Heart left ventricle (tissue), 16 donors: ENCODE measurements at regions not wholly inside any gene's neighbourhood (a gene's known extent, or its start where the extent isn't known, plus 50 kb on each side); places are given as distances from the start of the nearest gene placed in this dataset.

Source experiments
- ATAC-seq, 4 donors: fragments of 200-7000 bp; cut with Tn5 transposase; one replicate each; pipeline ENCODE4 v1.9.1; 2020 to 2022; ENCODE audit warnings: moderate library complexity in 4 of 4, mild to moderate bottlenecking in 3 of 4, moderate number of reproducible peaks in 1 of 4
- DNase-seq, 5 donors: peaks; one replicate each; pipeline ENCODE4 v3.0.0-alpha.2; 2020
- H3K27ac ChIP-seq, 12 donors: fragments of 200-600 bp; sonication (generic) in 4 of 12; one replicate each; pipeline versions ENCODE4 v1.5.0 to v1.8.0; 2016 to 2022; ENCODE audit warnings: mild to moderate bottlenecking in 2 of 12
- H3K27me3 ChIP-seq, 9 donors: fragments of 200-600 bp; sonication (generic) in 2 of 9; one replicate each; pipeline versions ENCODE4 v1.5.1 to v1.8.0; 2016 to 2022; ENCODE audit warnings: mild to moderate bottlenecking in 3 of 9
- H3K36me3 ChIP-seq, 9 donors: fragments of 200-600 bp; sonication (generic) in 2 of 9; one replicate each; pipeline versions ENCODE4 v1.5.0 to v1.8.0; 2018 to 2022; ENCODE audit warnings: mild to moderate bottlenecking in 2 of 9
- H3K4me1 ChIP-seq, 12 donors: fragments of 200-600 bp; sonication (generic) in 4 of 12; one replicate each; pipeline versions ENCODE4 v1.5.0 to v1.8.0; 2016 to 2022; ENCODE audit warnings: mild to moderate bottlenecking in 3 of 12
- H3K4me3 ChIP-seq, 12 donors: fragments of 200-600 bp; sonication (generic) in 4 of 12; one replicate each; pipeline versions ENCODE4 v1.5.0 to v1.8.0; 2017 to 2022; ENCODE audit warnings: mild to moderate bottlenecking in 9 of 12, moderate library complexity in 4 of 12
- H3K9me3 ChIP-seq, 12 donors: fragments of 200-600 bp; sonication (generic) in 4 of 12; one replicate each; pipeline versions ENCODE4 v1.5.0 to v1.8.0; 2016 to 2022; ENCODE audit warnings: mild to moderate bottlenecking in 1 of 12
- POLR2A ChIP-seq, 2 donors: fragments of 450-650 bp; IDR thresholded peaks; one replicate each; pipeline ENCODE4 v1.6.1; 2017; ENCODE audit warnings: antibody characterized with exemption in 2 of 2, mild to moderate bottlenecking in 2 of 2, moderate library complexity in 2 of 2
- WGBS, 4 donors: extraction: QIAGEN DNeasy Blood & Tissue Kit in 2 of 4; methylation state at CpG; one replicate each; pipeline versions ENCODE4 v1.1.5 to v1.1.7; 2013 to 2018; 5-methylcytosine and 5-hydroxymethylcytosine counted together
- intact Hi-C, 10 donors: fragments of 100-400 bp; cut with DNase I; formaldehyde crosslinking; loops; one replicate each; pipeline versions ENCODE4 v1.11.1 to v1.14.2; 2022
- TF ChIP-seq, protein P1 (sequence below), 12 donors: fragments of 200-600 bp; sonication (generic) in 4 of 12; IDR thresholded peaks; one replicate each; pipeline versions ENCODE4 v1.5.0 to v1.8.0; 2018 to 2022; ENCODE audit warnings: antibody characterized with exemption in 12 of 12, mild to moderate bottlenecking in 5 of 12
- donor health status: ischemic (EF 13 %, LVEDD 7.1; RV severe dilation, severe dysfunction).
- donor health status: healthy with polysubstance abuse.
- donor health status: DM: no; HTN: yes; CAD: no.
- donor health status: DM: no; HTN: no; CAD: no.
- donor health status: ischemic (EF 25% LVEDD 6.9; RV normal size, moderate dysfunction).
- donor health status: ischemic (EF 25% LVEDD 5.7; RV mildly dilated, moderate dysfunction).
- donor health status: healthy.
- donor health status: DM: yes; HTN: yes; CAD: no.
- donor health status: ischemic (EF 35%, LVEDD 5.7; RV mildly dilated, moderate dysfunction).
- donor health status: nonischemic (EF 11% LVEDD 7.7; RV severe dilation, severe dysfunction).
- donor health status: DM: yes; HTN: yes; CAD: no.
- donor health status: PGD.
- donor health status: ischemic (EF 29% LVEDD 5.4; RV normal size, mild dysfunction).
- donor health status: nonischemic (EF 23%, LVEDD 6.1; RV moderate dilation, normal function).

DNA sequence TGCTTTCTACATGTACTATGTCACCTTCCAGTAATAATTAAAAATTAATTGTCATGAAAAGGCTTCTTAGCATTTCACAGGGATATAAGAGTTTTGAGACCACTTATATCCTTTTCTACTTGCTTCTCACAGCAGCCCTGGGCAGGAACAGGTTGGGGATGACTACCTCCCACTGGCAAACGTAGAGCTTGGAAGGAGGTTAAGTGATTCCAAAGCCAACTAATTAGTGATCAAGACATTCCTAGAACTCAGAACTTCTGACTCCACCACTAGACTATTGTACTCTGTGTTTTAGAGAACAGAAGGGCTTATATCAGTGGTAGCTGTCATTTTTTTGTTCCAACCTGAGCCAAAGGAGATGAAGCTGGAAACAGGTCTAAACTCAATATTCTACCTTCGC lies 364.5 kb upstream of the BOD1L1 start:
- H3K9me3 ChIP-seq: no peaks in the 10 kb centered on the region
- DNase-seq (no peak), ATAC-seq (no peak)
- intact Hi-C loops: no loop called here
- TF ChIP-seq POLR2A (IDR thresholded peaks at IDR 0.05): no peak
- TF ChIP-seq, protein P1, sequence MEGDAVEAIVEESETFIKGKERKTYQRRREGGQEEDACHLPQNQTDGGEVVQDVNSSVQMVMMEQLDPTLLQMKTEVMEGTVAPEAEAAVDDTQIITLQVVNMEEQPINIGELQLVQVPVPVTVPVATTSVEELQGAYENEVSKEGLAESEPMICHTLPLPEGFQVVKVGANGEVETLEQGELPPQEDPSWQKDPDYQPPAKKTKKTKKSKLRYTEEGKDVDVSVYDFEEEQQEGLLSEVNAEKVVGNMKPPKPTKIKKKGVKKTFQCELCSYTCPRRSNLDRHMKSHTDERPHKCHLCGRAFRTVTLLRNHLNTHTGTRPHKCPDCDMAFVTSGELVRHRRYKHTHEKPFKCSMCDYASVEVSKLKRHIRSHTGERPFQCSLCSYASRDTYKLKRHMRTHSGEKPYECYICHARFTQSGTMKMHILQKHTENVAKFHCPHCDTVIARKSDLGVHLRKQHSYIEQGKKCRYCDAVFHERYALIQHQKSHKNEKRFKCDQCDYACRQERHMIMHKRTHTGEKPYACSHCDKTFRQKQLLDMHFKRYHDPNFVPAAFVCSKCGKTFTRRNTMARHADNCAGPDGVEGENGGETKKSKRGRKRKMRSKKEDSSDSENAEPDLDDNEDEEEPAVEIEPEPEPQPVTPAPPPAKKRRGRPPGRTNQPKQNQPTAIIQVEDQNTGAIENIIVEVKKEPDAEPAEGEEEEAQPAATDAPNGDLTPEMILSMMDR (IDR thresholded peaks at IDR 0.05): no peak
- H3K36me3 ChIP-seq: no peaks in the 10 kb centered on the region
- H3K27me3 ChIP-seq: no peaks in the 10 kb centered on the region
- no peak overlapping the region for H3K4me3 ChIP-seq
- H3K4me1 ChIP-seq: peaks cover 0 to 8% (median 0%) of the 10 kb centered on the region in 12 donors
- H3K27ac ChIP-seq: no peak overlapping the region
- 82 to 90% (median 88%) methylated on average over 2 of the region's 2 CpGs for WGBS, 4 donors

DNA sequence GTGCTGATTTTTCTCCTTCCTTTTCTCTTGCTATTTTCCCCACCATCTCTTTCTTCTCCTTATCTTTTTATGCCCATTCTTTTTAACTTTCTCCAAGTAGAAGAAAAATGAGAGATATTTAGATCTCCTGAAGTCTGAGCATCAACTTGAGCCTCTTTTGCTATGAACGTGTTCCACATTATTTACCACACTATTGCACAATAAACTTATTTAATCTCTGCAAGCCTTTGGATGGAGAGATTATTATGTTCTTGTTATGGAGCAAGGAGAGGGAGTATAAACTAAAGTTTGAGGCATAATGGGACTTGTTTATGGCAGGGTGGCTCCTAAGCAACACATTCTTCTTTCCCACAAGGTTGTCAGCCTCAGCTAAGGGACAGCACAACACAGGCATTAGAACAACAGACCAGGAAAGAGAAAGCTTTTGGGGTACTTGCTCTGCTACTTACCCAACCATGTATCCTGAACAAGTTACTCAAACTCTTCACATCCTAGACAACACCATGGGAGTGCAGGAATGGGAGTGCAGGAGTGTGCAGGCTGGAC lies 365.5 kb upstream of the BOD1L1 start:
- no peaks in the 10 kb centered on the region for H3K27me3 ChIP-seq
- no peak overlapping the region for H3K27ac ChIP-seq
- H3K9me3 ChIP-seq: no peaks in the 10 kb centered on the region
- 72 to 85% (median 81%) methylated on average over 1 of the region's 1 CpG for WGBS, 4 donors
- ATAC-seq (no peak), DNase-seq (no peak)
- TF ChIP-seq, protein P1 (IDR thresholded peaks at IDR 0.05): no peak
- no peak for TF ChIP-seq POLR2A (IDR thresholded peaks at IDR 0.05)
- H3K4me3 ChIP-seq: no peak overlapping the region
- H3K4me1 ChIP-seq: peaks cover 0 to 8% (median 0%) of the 10 kb centered on the region in 12 donors
- H3K36me3 ChIP-seq: no peaks in the 10 kb centered on the region
- intact Hi-C loops: no loop called here

DNA sequence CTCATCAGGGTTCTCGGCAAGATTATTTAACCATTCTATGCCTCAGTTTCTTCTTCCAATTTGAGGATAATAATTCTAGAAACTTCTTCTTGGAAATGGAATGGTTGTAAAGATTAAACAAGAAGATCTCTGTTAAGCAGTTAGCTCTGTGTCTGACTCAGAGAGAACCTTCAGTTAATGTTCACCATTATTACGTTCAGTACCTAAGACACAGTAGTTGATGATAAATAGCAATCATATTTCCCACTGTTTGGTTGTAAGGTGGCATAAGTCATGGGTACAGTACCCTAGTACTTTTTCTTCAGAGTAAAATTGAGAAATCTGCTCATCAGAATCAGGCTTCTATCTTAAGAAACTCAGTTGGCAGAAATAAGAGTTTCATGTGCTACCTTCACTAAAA lies 366.5 kb upstream of the BOD1L1 start:
- Histone ChIP-seq H3K27ac (no peak overlapping the region), H3K36me3 (no peaks in the 10 kb centered on the region), H3K9me3 (no peaks in the 10 kb centered on the region), H3K4me1 (peaks cover 0 to 8% (median 0%) of the 10 kb centered on the region in 12 donors), H3K4me3 (no peak overlapping the region), H3K27me3 (no peaks in the 10 kb centered on the region)
- DNase-seq: no peak
- TF ChIP-seq, protein P1 (IDR thresholded peaks at IDR 0.05): no peak
- TF ChIP-seq POLR2A (IDR thresholded peaks at IDR 0.05): no peak
- intact Hi-C loops: no loop called here
- WGBS, 4 donors: 93 to 95% (median 94%) methylated on average over 2 of the region's 2 CpGs
- ATAC-seq: no peak

DNA sequence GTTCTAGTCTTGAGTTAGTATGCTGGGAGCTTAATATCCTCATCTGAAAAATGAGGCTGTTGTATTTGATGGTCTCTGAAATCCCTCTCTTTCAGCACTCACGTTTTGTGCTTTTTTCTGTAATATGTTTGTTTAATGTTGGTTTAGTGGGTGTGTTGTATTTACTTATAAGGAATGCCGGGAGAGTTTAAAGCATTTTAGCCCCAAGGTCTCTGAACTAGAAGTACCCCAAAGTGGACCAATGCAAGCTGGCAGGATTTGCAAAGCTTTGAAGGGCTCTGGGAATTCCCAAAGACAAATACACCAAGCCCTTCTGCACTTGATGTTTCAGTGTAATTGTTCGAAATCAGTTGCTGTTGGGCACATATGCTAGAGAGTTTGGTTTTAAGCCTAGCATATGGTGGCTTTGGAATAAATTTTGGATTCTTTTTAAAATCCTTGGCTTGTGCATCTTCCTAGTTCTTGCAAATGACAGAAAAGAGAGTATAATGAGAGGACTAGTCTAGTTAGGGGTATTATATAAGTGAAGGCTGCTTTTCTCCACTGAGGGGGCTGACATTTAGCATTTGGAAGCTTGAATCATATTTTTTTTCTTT lies 371.4 kb upstream of the BOD1L1 start:
- Histone ChIP-seq H3K36me3 (no peaks in the 10 kb centered on the region), H3K4me1 (no peaks in the 10 kb centered on the region), H3K4me3 (no peak overlapping the region), H3K27ac (no peak overlapping the region), H3K9me3 (peaks cover 0 to 22% (median 0%) of the 10 kb centered on the region in 12 donors), H3K27me3 (no peaks in the 10 kb centered on the region)
- no peak for ATAC-seq
- intact Hi-C loops: no loop called here
- 67 to 86% (median 76%) methylated on average over 3 of the region's 3 CpGs for WGBS, 4 donors
- TF ChIP-seq, protein P1 (IDR thresholded peaks at IDR 0.05): no peak
- TF ChIP-seq POLR2A (IDR thresholded peaks at IDR 0.05): no peak
- DNase-seq: no peak
